ENCODE measurements at regions not wholly inside any gene's neighbourhood (a gene's known extent, or its start where the extent isn't known, plus 50 kb on each side); places are given as distances from the start of the nearest gene placed in this dataset.

DNA sequence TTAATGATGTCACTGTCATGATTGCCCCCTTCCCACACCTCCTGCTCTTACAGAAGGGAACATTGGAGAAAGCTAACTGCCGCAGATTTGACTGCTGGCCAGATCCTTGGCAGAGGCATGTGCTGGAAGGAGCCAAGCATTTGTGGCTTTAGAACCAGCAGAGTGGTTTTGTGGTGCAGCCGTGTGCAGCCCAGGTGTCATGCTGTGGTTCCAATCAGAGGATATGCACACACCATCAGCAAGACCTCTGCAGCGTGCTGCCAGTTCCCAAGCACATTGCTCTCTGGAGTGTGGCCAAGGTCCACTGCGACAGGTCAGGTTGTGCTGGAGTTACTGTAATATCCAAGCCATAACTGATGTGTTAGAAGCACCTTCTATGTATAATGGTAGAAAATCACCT lies 61.6 kb downstream of the OTOL1 start:
- Histone ChIP-seq H3K36me3 (ENCODE audit: control insufficient read depth in 2 of 2, insufficient read depth in 2 of 2, low read length in 1 of 2) (no peaks in the 10 kb centered on the region), H3K4me2 (ENCODE audit: control insufficient read depth, insufficient read depth) (no peak overlapping the region), H4K20me1 (ENCODE audit: control insufficient read depth, insufficient read depth) (no peaks in the 10 kb centered on the region), H3K9me3 (replicated peaks; ENCODE audit: control insufficient read depth, insufficient read depth, low read length) (no peaks in the 10 kb centered on the region), H3K27me3 (replicated peaks in 1 of 2; ENCODE audit: control insufficient read depth in 2 of 2, insufficient read depth in 2 of 2, low read length in 1 of 2) (peaks cover 0 to 3% of the 10 kb centered on the region in 2 experiments; a peak in 1 of 4 replicates), H3K4me1 (ENCODE audit: control insufficient read depth, insufficient read depth, low read length) (no peaks in the 10 kb centered on the region), H3K27ac (ENCODE audit: control insufficient read depth, insufficient read depth) (no peak overlapping the region), H2AFZ (ENCODE audit: control insufficient read depth, low read depth, low read length) (no peak overlapping the region), H3K4me3 (no peak overlapping the region), H3K79me2 (ENCODE audit: control insufficient read depth, insufficient read depth, low read length) (no peaks in the 10 kb centered on the region), H3K9ac (ENCODE audit: control insufficient read depth, insufficient read depth, low read length) (no peak overlapping the region)
- intact Hi-C loops (cut with micrococcal nuclease; ENCODE audit: unreplicated experiment) (loop anchor here (2.0 to 5.0 kb wide), 2 partner anchors 47 to 106 kb away; no protein-coding TSS in a partner anchor), in situ Hi-C loops (cut with MboI) (loop anchor here (25.0 kb wide), 1 partner anchor 1929 kb away; no protein-coding TSS in a partner anchor)
- FAIRE-seq: no peak
- TF ChIP-seq ZNF384 (IDR thresholded peaks at IDR 0.05; ENCODE audit: borderline replicate concordance, low read depth, low read length): no peak
- no peak for TF ChIP-seq NR2C1 (IDR thresholded peaks at IDR 0.05)
- TF ChIP-seq PAX5 (IDR thresholded peaks at IDR 0.05; ENCODE audit: borderline replicate concordance, low read depth, low read length): no peak
- TF ChIP-seq RFX5 (IDR thresholded peaks at IDR 0.05; ENCODE audit: low read depth, low read length): no peak
- no peak for TF ChIP-seq HDAC2 (IDR thresholded peaks at IDR 0.05)
- TF ChIP-seq ZNF24 (IDR thresholded peaks at IDR 0.05): no peak
- POLR2A ChIA-PET: no interaction called here
- SMC1A ChIA-PET (ENCODE audit: uncharacterized antibody, unreplicated experiment): no interaction called here
- peak; percentile 15; the same call in 1 of the 3 replicates for ATAC-seq
- WGBS (ENCODE audit: insufficient coverage, insufficient replicate concordance, low lambda C conversion rate, missing lambda C conversion rate): 0% methylated on average over 4 of the region's 4 CpGs
- CTCF ChIA-PET: interaction anchor here (1.1 to 2.0 kb wide), 2 partner anchors 10 to 143 kb away, joined by 3 to 8 read pairs; no protein-coding TSS in a partner anchor
- DNase-seq (ENCODE audit: low read depth, low spot score): no peak
- BruUV-seq (replicated peaks): no TSS peak
- RAD21 ChIA-PET (ENCODE audit: unreplicated experiment): no interaction called here

DNA sequence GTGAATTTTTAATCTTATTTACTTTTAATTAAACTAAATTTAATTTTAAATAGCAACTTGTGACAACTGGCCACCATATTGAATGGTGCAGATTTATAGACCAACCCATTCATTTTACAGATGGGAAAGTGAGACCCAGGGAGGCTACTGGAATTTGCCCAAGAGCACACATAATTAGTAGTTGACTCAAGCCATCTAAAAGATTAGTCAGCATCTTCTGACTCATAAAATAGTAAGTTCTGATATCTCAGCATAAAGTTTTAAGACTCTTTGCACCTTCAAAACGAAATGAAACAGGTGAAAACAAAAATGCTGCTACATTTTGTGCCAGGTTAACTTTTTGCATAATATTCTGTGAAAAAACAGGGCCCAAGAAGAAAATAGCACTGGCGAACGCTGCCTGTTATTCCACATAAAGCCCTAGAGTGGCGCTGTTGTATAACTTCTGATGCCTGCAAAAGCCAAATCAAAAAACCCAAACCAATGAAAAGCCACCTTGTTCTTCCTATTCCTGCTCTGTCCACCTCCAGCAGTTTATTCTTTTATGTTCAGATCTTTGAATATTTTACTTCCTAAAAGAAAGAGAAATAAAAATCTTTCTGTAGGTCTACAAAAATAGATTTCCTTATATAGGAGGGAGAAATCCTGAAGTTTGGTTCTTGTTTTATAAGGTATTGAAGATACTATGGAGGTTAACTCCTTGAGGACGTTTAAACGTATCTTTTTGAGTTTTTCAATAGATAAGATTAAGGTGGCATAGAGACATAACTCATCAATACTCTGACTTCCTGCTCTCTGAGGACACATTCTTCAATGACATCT lies 62.8 kb downstream of the OTOL1 start:
- POLR2A ChIA-PET: no interaction called here
- TF ChIP-seq SMC3 (IDR thresholded peaks at IDR 0.05; ENCODE audit: borderline replicate concordance, low read length) (peak; percentile 51; the same call in 1 of the 2 replicates), CTCF (IDR thresholded peaks at IDR 0.05 in 2 of 3, conservative IDR thresholded peaks at IDR 0.05 in 1 of 3; ENCODE audit: control insufficient read depth in 2 of 3, extremely low read depth in 1 of 3, insufficient read depth in 1 of 3, low read depth in 3 of 3, low read length in 3 of 3) (peak; percentile 74 to 80 (median 80)), HCFC1 (IDR thresholded peaks at IDR 0.05; ENCODE audit: low read length) (no peak), CEBPZ (IDR thresholded peaks at IDR 0.05; ENCODE audit: low read depth, low read length) (no peak), BHLHE40 (IDR thresholded peaks at IDR 0.05; ENCODE audit: borderline replicate concordance in 1 of 2, low read depth in 2 of 2, low read length in 1 of 2) (0 out of 4 replicates have a peak, but pooled peaks of 1 of the 2 experiments have one; percentile 8)

More for the DNA sequence above, 62.8 kb downstream of the OTOL1 start:
- H3K27ac ChIP-seq (ENCODE audit: control insufficient read depth, insufficient read depth): no peak overlapping the region
- no peak overlapping the region for H2AFZ ChIP-seq (ENCODE audit: control insufficient read depth, low read depth, low read length)
- RAD21 ChIA-PET (ENCODE audit: unreplicated experiment): no interaction called here
- H3K27me3 ChIP-seq (replicated peaks in 1 of 2; ENCODE audit: control insufficient read depth in 2 of 2, insufficient read depth in 2 of 2, low read length in 1 of 2): peaks cover 0 to 3% of the 10 kb centered on the region in 2 experiments; a peak in 1 of 4 replicates
- H3K4me2 ChIP-seq (ENCODE audit: control insufficient read depth, insufficient read depth): no peak overlapping the region
- ATAC-seq (peak; percentile 72), FAIRE-seq (peak; percentile 23), DNase-seq (ENCODE audit: low read depth, low spot score) (no peak)
- H4K20me1 ChIP-seq (ENCODE audit: control insufficient read depth, insufficient read depth): no peaks in the 10 kb centered on the region
- H3K9me3 ChIP-seq (replicated peaks; ENCODE audit: control insufficient read depth, insufficient read depth, low read length): no peaks in the 10 kb centered on the region
- SMC1A ChIA-PET (ENCODE audit: uncharacterized antibody, unreplicated experiment): interaction anchor here (0.9 kb wide), 1 partner anchor 11 kb away, joined by 4 read pairs; no protein-coding TSS in a partner anchor
- H3K36me3 ChIP-seq (ENCODE audit: control insufficient read depth in 2 of 2, insufficient read depth in 2 of 2, low read length in 1 of 2): no peaks in the 10 kb centered on the region
- H3K9ac ChIP-seq (ENCODE audit: control insufficient read depth, insufficient read depth, low read length): no peak overlapping the region
- no peaks in the 10 kb centered on the region for H3K79me2 ChIP-seq (ENCODE audit: control insufficient read depth, insufficient read depth, low read length)
- intact Hi-C loops (cut with micrococcal nuclease; ENCODE audit: unreplicated experiment) (loop anchor here (2.0 to 5.0 kb wide), 2 partner anchors 49 to 107 kb away; no protein-coding TSS in a partner anchor), in situ Hi-C loops (cut with MboI) (loop anchor here (25.0 kb wide), 1 partner anchor 1928 kb away; no protein-coding TSS in a partner anchor)
- CTCF ChIA-PET: interaction anchor here (1.1 kb wide), 1 partner anchor 11 kb away, joined by 3 read pairs; no protein-coding TSS in a partner anchor
- H3K4me1 ChIP-seq (ENCODE audit: control insufficient read depth, insufficient read depth, low read length): no peaks in the 10 kb centered on the region
- BruUV-seq (replicated peaks): no TSS peak
- WGBS (ENCODE audit: insufficient coverage, insufficient replicate concordance, low lambda C conversion rate, missing lambda C conversion rate): 0% methylated on average over 6 of the region's 6 CpGs
- no peak overlapping the region for H3K4me3 ChIP-seq
